T47D (cell line): ENCODE measurements at regions not wholly inside any gene's neighbourhood (a gene's known extent, or its start where the extent isn't known, plus 50 kb on each side); places are given as distances from the start of the nearest gene placed in this dataset.

ENCODE experiments used
- DNase-seq, 2 experiments: peaks; one replicate each; pipeline versions ENCODE4 v3.0.0 to v3.0.0-alpha.2; 2011 to 2012; ENCODE audit warnings: low read depth in 1 of 2, low spot score in 1 of 2
- JUND ChIP-seq: IDR thresholded peaks from 2 replicates; pipeline ENCODE4 v1.6.1; 2012; ENCODE audit warnings: low read depth
- in situ Hi-C: cut with HindIII; loops from 2 replicates; pipeline ENCODE4 v1.10.0; 2016; ENCODE audit warnings: low sequenced_read_pairs, low pct_unique_long_range_greater_than_20kb

DNA sequence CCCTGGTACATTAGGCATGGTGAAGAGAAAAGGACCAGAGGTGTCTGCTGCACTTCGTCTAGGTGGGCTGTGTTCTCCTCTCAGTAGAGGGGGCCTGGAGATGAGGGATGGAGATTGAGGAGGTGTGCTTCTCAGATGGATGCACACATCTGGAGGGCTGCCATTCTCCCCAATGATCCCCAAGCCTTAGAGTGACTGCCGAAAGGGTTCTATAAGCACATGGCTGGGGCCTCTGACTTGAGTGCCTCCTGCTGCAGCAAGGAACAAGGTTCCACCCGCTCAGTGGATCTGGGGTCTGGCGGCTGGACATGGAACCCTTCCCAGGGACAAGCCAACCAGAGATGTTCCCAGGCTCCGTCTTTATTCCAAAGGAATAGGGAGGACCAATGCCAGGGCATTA is 66.8 kb downstream of the CPN2 start:
- DNase-seq = no peak
- TF ChIP-seq JUND = no peak
- in situ Hi-C loops = no loop called here

DNA sequence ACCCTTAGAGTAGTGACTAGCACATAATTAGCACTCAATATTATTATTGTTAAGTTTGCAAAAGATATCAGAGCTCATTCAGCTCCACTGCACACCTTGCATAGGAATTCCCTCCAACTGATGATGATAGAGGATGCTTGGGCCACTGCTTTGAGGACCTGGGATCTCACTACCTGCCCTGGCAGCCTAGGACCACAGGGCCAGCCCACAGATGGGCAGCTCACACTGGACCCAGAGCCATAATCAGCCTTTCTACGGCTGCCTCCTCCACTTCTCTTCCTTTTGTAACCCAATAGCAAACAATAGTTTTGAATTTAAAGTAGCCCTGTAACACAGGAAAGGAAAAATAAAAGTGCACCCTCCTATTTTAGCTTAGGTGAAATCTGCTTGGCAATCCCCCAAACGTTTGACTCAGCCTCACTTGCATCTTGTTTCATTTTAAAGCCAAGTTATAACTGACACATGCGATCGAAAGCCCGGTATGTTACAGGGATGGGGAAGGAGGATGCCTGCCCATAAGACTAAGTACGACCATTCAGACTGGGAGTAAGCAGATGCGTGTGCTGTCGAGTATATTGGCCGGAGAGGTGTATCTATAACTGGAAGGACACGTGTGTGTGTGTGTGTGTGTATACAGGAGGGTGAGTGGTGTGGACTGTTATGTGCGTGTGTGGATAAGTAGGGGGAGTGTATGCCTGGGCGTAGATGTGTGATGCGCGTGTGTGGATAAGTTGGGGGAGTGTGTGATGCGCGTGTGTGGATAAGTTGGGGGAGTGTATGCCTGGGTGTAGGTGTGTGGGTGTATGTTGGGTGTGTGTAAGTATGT is 65.9 kb downstream of the CPN2 start:
- DNase-seq = no peak
- in situ Hi-C loops = no loop called here
- TF ChIP-seq JUND = no peak

DNA sequence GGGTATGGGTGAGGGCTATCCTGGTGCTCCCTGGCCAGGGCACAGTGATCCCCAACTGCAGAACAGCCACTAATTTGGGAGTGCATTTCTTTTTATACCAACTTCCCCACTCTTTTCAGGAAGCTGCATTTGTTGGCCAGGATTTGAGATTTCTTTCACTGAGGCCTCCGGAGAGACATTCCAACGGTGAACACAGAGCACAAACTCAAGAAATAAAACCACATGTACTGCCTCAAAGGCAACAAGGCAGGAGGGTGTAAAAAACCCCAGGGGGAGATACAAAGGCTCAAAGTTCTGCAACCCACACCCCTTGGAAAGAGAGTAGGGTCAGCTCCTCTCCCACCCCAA is 65.3 kb downstream of the CPN2 start:
- no peak for TF ChIP-seq JUND
- in situ Hi-C loops = no loop called here
- DNase-seq = no peak

DNA sequence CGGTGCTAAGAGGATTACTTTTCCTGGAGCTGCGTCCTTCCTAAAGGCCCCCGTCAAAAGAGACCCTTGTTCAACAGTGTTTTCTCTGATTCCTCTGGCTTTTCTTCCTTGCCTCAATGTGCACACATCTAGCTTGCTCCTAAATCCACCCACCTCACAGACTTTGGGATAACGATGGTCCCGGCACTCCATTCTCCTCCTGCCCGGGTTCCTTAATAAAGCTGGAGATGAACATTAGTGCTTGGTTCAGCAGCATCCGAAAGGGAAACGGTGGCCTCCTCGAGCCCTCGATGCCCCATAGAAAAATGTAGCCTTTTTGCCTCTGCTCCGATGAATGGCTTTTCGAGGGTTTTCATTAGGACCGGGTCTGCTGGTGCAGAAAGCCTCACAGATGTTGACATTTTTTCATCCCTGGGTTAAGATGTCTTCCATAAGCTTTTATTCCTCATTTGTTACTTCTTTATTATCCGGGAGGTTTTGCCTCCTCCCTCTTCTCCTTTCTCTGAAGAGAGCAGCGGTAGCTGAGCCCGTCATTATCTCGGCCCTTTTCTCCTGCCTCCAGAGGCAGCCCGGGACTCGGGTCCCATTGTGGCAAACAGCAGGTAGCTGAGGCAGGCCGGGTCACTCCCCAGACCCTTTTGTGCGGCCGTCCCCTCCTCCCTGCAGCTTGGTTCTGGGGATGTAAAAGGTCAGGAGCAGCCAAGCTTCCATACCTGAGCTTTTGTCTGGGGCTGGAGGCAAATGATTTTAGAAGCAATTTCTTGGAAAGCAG is 64.6 kb downstream of the CPN2 start:
- no peak for TF ChIP-seq JUND
- in situ Hi-C loops = no loop called here
- no peak for DNase-seq

DNA sequence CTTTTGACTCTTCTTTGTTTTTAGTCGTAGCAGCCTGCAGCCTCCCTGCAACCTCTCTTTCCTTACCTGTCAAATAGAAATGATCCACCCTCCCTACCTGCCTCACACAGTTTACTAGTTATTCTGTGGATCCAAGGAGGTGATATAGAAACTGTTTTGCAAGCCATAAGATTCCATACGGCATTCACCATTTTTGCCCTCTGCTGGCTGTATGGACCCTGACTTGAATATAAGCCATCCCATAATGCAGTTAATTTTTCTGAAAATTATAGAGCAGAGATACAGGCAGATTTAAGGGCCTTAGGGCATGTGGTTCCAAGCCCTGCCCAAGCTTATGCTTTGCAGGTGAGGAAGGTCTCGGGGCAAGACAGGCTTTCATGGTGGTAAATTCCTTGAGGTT is 63.8 kb downstream of the CPN2 start:
- no peak for DNase-seq
- in situ Hi-C loops = no loop called here
- no peak for TF ChIP-seq JUND

DNA sequence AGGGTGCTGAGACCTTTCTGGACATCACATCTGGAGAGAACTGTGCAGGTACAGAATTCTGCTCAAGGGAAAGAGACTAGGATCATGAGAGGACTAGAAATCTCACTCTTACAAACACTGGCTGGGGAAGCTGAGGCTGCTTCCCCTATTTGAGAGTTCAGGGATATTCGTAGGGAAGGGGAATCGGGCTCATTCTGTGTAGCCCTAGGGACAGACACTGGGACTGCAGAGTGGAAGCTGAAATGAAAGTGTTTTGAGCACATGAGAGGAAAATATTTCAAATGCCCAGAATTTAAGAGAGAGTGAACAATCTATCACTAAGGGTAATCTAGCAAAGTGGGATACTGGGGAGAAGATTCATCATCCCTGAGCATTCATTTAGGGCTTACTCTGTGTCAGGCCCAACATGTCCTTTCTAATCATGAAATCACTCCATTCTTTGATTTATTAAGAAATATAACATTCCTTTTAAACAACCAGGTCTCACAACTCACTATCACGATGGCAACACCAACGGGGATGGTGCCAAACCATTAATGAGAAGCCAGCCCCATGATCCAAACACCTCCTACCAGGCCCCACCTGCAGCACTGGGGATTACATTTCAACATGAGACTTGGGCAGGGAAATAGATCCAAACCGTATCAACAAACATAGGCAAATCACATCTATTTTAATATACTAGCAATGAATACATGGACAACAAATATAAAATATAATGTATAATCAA is 63.0 kb downstream of the CPN2 start:
- in situ Hi-C loops = no loop called here
- no peak for DNase-seq
- no peak for TF ChIP-seq JUND
